ENCODE measurements at regions not wholly inside any gene's neighbourhood (a gene's known extent, or its start where the extent isn't known, plus 50 kb on each side); places are given as distances from the start of the nearest gene placed in this dataset.
A peak's percentile ranks its signal among the peaks of the same experiment; 100 is the strongest.

- Histone ChIP-seq H3K4ac (ENCODE audit: low read depth, low read length) (no peak overlapping the region), H3K4me3 (ENCODE audit: low read depth, low read length) (no peak overlapping the region), H2BK120ac (ENCODE audit: insufficient read depth, low read length, poor library complexity) (no peak overlapping the region), H4K12ac (ENCODE audit: low read depth, low read length) (no peak overlapping the region), H2BK12ac (ENCODE audit: low read length) (no peak overlapping the region), H4K8ac (ENCODE audit: low read depth, low read length) (no peak overlapping the region), H2AK5ac (ENCODE audit: low read length) (no peak overlapping the region), H2BK5ac (ENCODE audit: low read depth, low read length, poor library complexity) (no peak overlapping the region), H3K36me3 (ENCODE audit: control insufficient read depth in 1 of 2, insufficient read depth in 2 of 2, low read length in 2 of 2) (no peaks in the 10 kb centered on the region), H3K4me2 (ENCODE audit: low read length) (no peak overlapping the region), H4K91ac (ENCODE audit: low read depth, low read length) (no peak overlapping the region), H3K18ac (ENCODE audit: low read length) (no peak overlapping the region), H3K79me2 (ENCODE audit: control insufficient read depth, insufficient read depth, low read length, poor library complexity) (no peaks in the 10 kb centered on the region), H3K9me3 (ENCODE audit: insufficient read depth, low read depth, low read length) (no peaks in the 10 kb centered on the region), H3K14ac (ENCODE audit: low read length) (no peak overlapping the region), H3K79me1 (ENCODE audit: low read length) (no peaks in the 10 kb centered on the region), H3K4me1 (ENCODE audit: control insufficient read depth in 1 of 2, insufficient read depth in 2 of 2, low read length in 2 of 2) (no peaks in the 10 kb centered on the region), H3K27me3 (ENCODE audit: insufficient read depth, low read length) (no peaks in the 10 kb centered on the region), H3K23ac (ENCODE audit: low read length) (no peak overlapping the region), H3K9ac (ENCODE audit: low read length) (no peak overlapping the region), H2AFZ (ENCODE audit: insufficient read depth, low read length, poor library complexity) (no peak overlapping the region), H3K27ac (ENCODE audit: low read depth, low read length) (no peak overlapping the region)
- no peak for DNase-seq
- WGBS (ENCODE audit: extremely low coverage, insufficient coverage, insufficient read length), result no CpG with 5 or more reads among the region's 1 CpG
Observed at GRCh38 chrX:143800150-143800549, 79.6 kb upstream of the SPANXN2 start.

GRCh38 chrX:143788265-143788664 lies 67.7 kb upstream of the SPANXN2 start:
- H3K9me3 ChIP-seq (ENCODE audit: insufficient read depth, low read depth, low read length), result no peaks in the 10 kb centered on the region
- WGBS (ENCODE audit: extremely low coverage, insufficient coverage, insufficient read length), result no CpG with 5 or more reads among the region's 3 CpGs
- no peak overlapping the region for H2BK5ac ChIP-seq (ENCODE audit: low read depth, low read length, poor library complexity)
- H3K27ac ChIP-seq (ENCODE audit: low read depth, low read length), result no peak overlapping the region
- no peak overlapping the region for H2AFZ ChIP-seq (ENCODE audit: insufficient read depth, low read length, poor library complexity)
- H4K12ac ChIP-seq (ENCODE audit: low read depth, low read length), result no peak overlapping the region
- no peaks in the 10 kb centered on the region for H3K79me1 ChIP-seq (ENCODE audit: low read length)
- H3K4me3 ChIP-seq (ENCODE audit: low read depth, low read length), result no peak overlapping the region
- no peak overlapping the region for H3K18ac ChIP-seq (ENCODE audit: low read length)
- H3K79me2 ChIP-seq (ENCODE audit: control insufficient read depth, insufficient read depth, low read length, poor library complexity), result no peaks in the 10 kb centered on the region
- no peak overlapping the region for H3K14ac ChIP-seq (ENCODE audit: low read length)
- H2BK12ac ChIP-seq (ENCODE audit: low read length), result no peak overlapping the region
- no peak overlapping the region for H3K9ac ChIP-seq (ENCODE audit: low read length)
- H3K4me1 ChIP-seq (ENCODE audit: control insufficient read depth in 1 of 2, insufficient read depth in 2 of 2, low read length in 2 of 2), result no peaks in the 10 kb centered on the region
- no peak overlapping the region for H3K23ac ChIP-seq (ENCODE audit: low read length)
- no peaks in the 10 kb centered on the region for H3K27me3 ChIP-seq (ENCODE audit: insufficient read depth, low read length)
- H3K4ac ChIP-seq (ENCODE audit: low read depth, low read length), result no peak overlapping the region
- H3K36me3 ChIP-seq (ENCODE audit: control insufficient read depth in 1 of 2, insufficient read depth in 2 of 2, low read length in 2 of 2), result no peaks in the 10 kb centered on the region
- H4K91ac ChIP-seq (ENCODE audit: low read depth, low read length), result no peak overlapping the region
- no peak overlapping the region for H3K4me2 ChIP-seq (ENCODE audit: low read length)
- H2BK120ac ChIP-seq (ENCODE audit: insufficient read depth, low read length, poor library complexity), result no peak overlapping the region
- H4K8ac ChIP-seq (ENCODE audit: low read depth, low read length), result no peak overlapping the region
- peak in 1 of 2 donors; percentile 20 for DNase-seq
- no peak overlapping the region for H2AK5ac ChIP-seq (ENCODE audit: low read length)

GRCh38 chrX:143787341-143787740 lies 66.8 kb upstream of the SPANXN2 start:
- H4K12ac ChIP-seq (ENCODE audit: low read depth, low read length), result no peak overlapping the region
- H4K8ac ChIP-seq (ENCODE audit: low read depth, low read length), result no peak overlapping the region
- no peaks in the 10 kb centered on the region for H3K27me3 ChIP-seq (ENCODE audit: insufficient read depth, low read length)
- no peak overlapping the region for H3K14ac ChIP-seq (ENCODE audit: low read length)
- no CpG with 5 or more reads among the region's 2 CpGs for WGBS (ENCODE audit: extremely low coverage, insufficient coverage, insufficient read length)
- no peak overlapping the region for H3K4me3 ChIP-seq (ENCODE audit: low read depth, low read length)
- H3K23ac ChIP-seq (ENCODE audit: low read length), result no peak overlapping the region
- H3K18ac ChIP-seq (ENCODE audit: low read length), result no peak overlapping the region
- H2AK5ac ChIP-seq (ENCODE audit: low read length), result no peak overlapping the region
- H3K36me3 ChIP-seq (ENCODE audit: control insufficient read depth in 1 of 2, insufficient read depth in 2 of 2, low read length in 2 of 2), result no peaks in the 10 kb centered on the region
- no peaks in the 10 kb centered on the region for H3K79me1 ChIP-seq (ENCODE audit: low read length)
- no peak overlapping the region for H2AFZ ChIP-seq (ENCODE audit: insufficient read depth, low read length, poor library complexity)
- H3K4ac ChIP-seq (ENCODE audit: low read depth, low read length), result no peak overlapping the region
- H2BK12ac ChIP-seq (ENCODE audit: low read length), result no peak overlapping the region
- H3K9ac ChIP-seq (ENCODE audit: low read length), result no peak overlapping the region
- H4K91ac ChIP-seq (ENCODE audit: low read depth, low read length), result no peak overlapping the region
- no peak overlapping the region for H2BK5ac ChIP-seq (ENCODE audit: low read depth, low read length, poor library complexity)
- H3K4me2 ChIP-seq (ENCODE audit: low read length), result no peak overlapping the region
- H3K4me1 ChIP-seq (ENCODE audit: control insufficient read depth in 1 of 2, insufficient read depth in 2 of 2, low read length in 2 of 2), result no peaks in the 10 kb centered on the region
- H3K9me3 ChIP-seq (ENCODE audit: insufficient read depth, low read depth, low read length), result no peaks in the 10 kb centered on the region
- H3K79me2 ChIP-seq (ENCODE audit: control insufficient read depth, insufficient read depth, low read length, poor library complexity), result no peaks in the 10 kb centered on the region
- H3K27ac ChIP-seq (ENCODE audit: low read depth, low read length), result no peak overlapping the region
- DNase-seq, result no peak
- H2BK120ac ChIP-seq (ENCODE audit: insufficient read depth, low read length, poor library complexity), result no peak overlapping the region

GRCh38 chrX:143781103-143781502 lies 60.6 kb upstream of the SPANXN2 start:
- H3K23ac ChIP-seq (ENCODE audit: low read length), result no peak overlapping the region
- H3K14ac ChIP-seq (ENCODE audit: low read length), result no peak overlapping the region
- no peak overlapping the region for H4K12ac ChIP-seq (ENCODE audit: low read depth, low read length)
- no peaks in the 10 kb centered on the region for H3K36me3 ChIP-seq (ENCODE audit: control insufficient read depth in 1 of 2, insufficient read depth in 2 of 2, low read length in 2 of 2)
- H3K79me2 ChIP-seq (ENCODE audit: control insufficient read depth, insufficient read depth, low read length, poor library complexity), result no peaks in the 10 kb centered on the region
- H3K27ac ChIP-seq (ENCODE audit: low read depth, low read length), result no peak overlapping the region
- H3K9me3 ChIP-seq (ENCODE audit: insufficient read depth, low read depth, low read length), result no peaks in the 10 kb centered on the region
- H2AFZ ChIP-seq (ENCODE audit: insufficient read depth, low read length, poor library complexity), result no peak overlapping the region
- H3K4me3 ChIP-seq (ENCODE audit: low read depth, low read length), result no peak overlapping the region
- no peak overlapping the region for H2BK120ac ChIP-seq (ENCODE audit: insufficient read depth, low read length, poor library complexity)
- H3K79me1 ChIP-seq (ENCODE audit: low read length), result no peaks in the 10 kb centered on the region
- no peak overlapping the region for H3K4ac ChIP-seq (ENCODE audit: low read depth, low read length)
- H2AK5ac ChIP-seq (ENCODE audit: low read length), result no peak overlapping the region
- no peak overlapping the region for H4K91ac ChIP-seq (ENCODE audit: low read depth, low read length)
- peaks cover 0 to 2% of the 10 kb centered on the region in 2 experiments for H3K4me1 ChIP-seq (ENCODE audit: control insufficient read depth in 1 of 2, insufficient read depth in 2 of 2, low read length in 2 of 2)
- no peaks in the 10 kb centered on the region for H3K27me3 ChIP-seq (ENCODE audit: insufficient read depth, low read length)
- no peak overlapping the region for H3K4me2 ChIP-seq (ENCODE audit: low read length)
- no peak overlapping the region for H2BK5ac ChIP-seq (ENCODE audit: low read depth, low read length, poor library complexity)
- H3K18ac ChIP-seq (ENCODE audit: low read length), result no peak overlapping the region
- no peak for DNase-seq
- no peak overlapping the region for H3K9ac ChIP-seq (ENCODE audit: low read length)
- no peak overlapping the region for H2BK12ac ChIP-seq (ENCODE audit: low read length)
- H4K8ac ChIP-seq (ENCODE audit: low read depth, low read length), result no peak overlapping the region

Data from trophoblast cell (in vitro differentiated cells and primary cell).